Testis (tissue), 2 donors: ENCODE measurements at regions not wholly inside any gene's neighbourhood (a gene's known extent, or its start where the extent isn't known, plus 50 kb on each side); places are given as distances from the start of the nearest gene placed in this dataset.

Source experiments
- DNase-seq: peaks from one replicate; pipeline ENCODE4 v3.0.0-alpha.2; 2019
- H3K27ac ChIP-seq, 2 donors: fragments of 200-600 bp; sonication (generic); one replicate each; pipeline ENCODE4 v1.5.1; 2019
- H3K27me3 ChIP-seq: fragments of 200-600 bp; sonication (generic); one replicate; pipeline ENCODE4 v1.5.1; 2019
- H3K36me3 ChIP-seq: fragments of 200-600 bp; sonication (generic); one replicate; pipeline ENCODE4 v1.5.1; 2017; ENCODE audit warnings: low read depth; ENCODE audit errors: missing control alignments
- H3K4me1 ChIP-seq: fragments of 200-600 bp; sonication (generic); one replicate; pipeline ENCODE4 v1.5.1; 2019
- H3K4me3 ChIP-seq, 2 donors: fragments of 200-600 bp; sonication (generic); one replicate each; pipeline ENCODE4 v1.5.1; 2017 to 2019
- H3K9me3 ChIP-seq: fragments of 200-600 bp; sonication (generic); one replicate; pipeline ENCODE4 v1.5.1; 2017
- CTCF ChIP-seq, 3 experiments: fragments of 450-650 bp in 2 of 3; fragments of 200-600 bp in 1 of 3; sonication (generic) in 1 of 3; IDR thresholded peaks; one replicate each; pipeline ENCODE4 v1.5.1; 2016 to 2019; ENCODE audit warnings: antibody characterized with exemption in 3 of 3, mild to moderate bottlenecking in 2 of 3, moderate library complexity in 1 of 3
- POLR2A ChIP-seq: fragments of 450-650 bp; IDR thresholded peaks from one replicate; pipeline ENCODE4 v1.6.1; 2017; ENCODE audit warnings: antibody characterized with exemption, mild to moderate bottlenecking, moderate library complexity
- WGBS, 2 donors: methylation state at CpG; one replicate each; pipeline ENCODE4 v1.1.5; 2018; 5-methylcytosine and 5-hydroxymethylcytosine counted together
- intact Hi-C: fragments of 100-400 bp; cut with DNase I; formaldehyde crosslinking; loops from one replicate; pipeline ENCODE4 v1.15.1; 2023; ENCODE audit warnings: low total_unique reads

GRCh38 chr10:8332730-8333111, 278.2 kb downstream of the GATA3 start:
- Histone ChIP-seq H3K4me1 (peaks cover 6% of the 10 kb centered on the region), H3K36me3 (no peaks in the 10 kb centered on the region), H3K27ac (no peak overlapping the region), H3K4me3 (peak overlapping the region in 1 of 2 donors; percentile 9), H3K27me3 (no peaks in the 10 kb centered on the region), H3K9me3 (no peaks in the 10 kb centered on the region)
- DNase-seq: no peak
- 7% methylated on average over 6 of the region's 6 CpGs for WGBS, 2 donors
- intact Hi-C loops: no loop called here
- TF ChIP-seq POLR2A (no peak), CTCF (IDR thresholded peaks at IDR 0.05) (no peak)

- no peak overlapping the region for H3K27ac ChIP-seq
- no peaks in the 10 kb centered on the region for H3K27me3 ChIP-seq
- H3K36me3 ChIP-seq: no peaks in the 10 kb centered on the region
- 78 to 87% methylated on average over 7 of the region's 7 CpGs for WGBS, 2 donors
- H3K9me3 ChIP-seq: no peaks in the 10 kb centered on the region
- peaks cover 6% of the 10 kb centered on the region for H3K4me1 ChIP-seq
- TF ChIP-seq POLR2A (no peak), CTCF (IDR thresholded peaks at IDR 0.05) (no peak)
- intact Hi-C loops: no loop called here
- no peak overlapping the region for H3K4me3 ChIP-seq
- DNase-seq: no peak
These were observed 280.1 kb downstream of the GATA3 start for GRCh38 chr10:8334631-8335030.

- Histone ChIP-seq H3K9me3 (no peaks in the 10 kb centered on the region), H3K27ac (no peak overlapping the region), H3K4me3 (no peak overlapping the region), H3K4me1 (peaks cover 6% of the 10 kb centered on the region), H3K27me3 (no peaks in the 10 kb centered on the region), H3K36me3 (no peaks in the 10 kb centered on the region)
- no peak for DNase-seq
- no peak for TF ChIP-seq CTCF (IDR thresholded peaks at IDR 0.05)
- TF ChIP-seq POLR2A: no peak
- intact Hi-C loops: no loop called here
- WGBS, 2 donors: 53 to 58% methylated on average over 19 of the region's 19 CpGs
These were observed 282.3 kb downstream of the GATA3 start for GRCh38 chr10:8336629-8337331.

- H3K4me1 ChIP-seq: peaks cover 3% of the 10 kb centered on the region
- TF ChIP-seq POLR2A (no peak), CTCF (IDR thresholded peaks at IDR 0.05) (no peak)
- no peak for DNase-seq
- no peak overlapping the region for H3K4me3 ChIP-seq
- H3K36me3 ChIP-seq: no peaks in the 10 kb centered on the region
- intact Hi-C loops: no loop called here
- WGBS, 2 donors: 36 to 52% methylated on average over 5 of the region's 5 CpGs
- H3K9me3 ChIP-seq: no peaks in the 10 kb centered on the region
- H3K27me3 ChIP-seq: no peaks in the 10 kb centered on the region
- no peak overlapping the region for H3K27ac ChIP-seq
These were observed 282.8 kb downstream of the GATA3 start for GRCh38 chr10:8337332-8337651.

- Histone ChIP-seq H3K4me1 (no peaks in the 10 kb centered on the region), H3K9me3 (no peaks in the 10 kb centered on the region), H3K27ac (no peak overlapping the region), H3K4me3 (no peak overlapping the region), H3K36me3 (no peaks in the 10 kb centered on the region), H3K27me3 (no peaks in the 10 kb centered on the region)
- no peak for TF ChIP-seq POLR2A
- WGBS, 2 donors: 84% methylated on average over 4 of the region's 4 CpGs
- intact Hi-C loops: no loop called here
- DNase-seq: no peak
These were observed 283.8 kb downstream of the GATA3 start for GRCh38 chr10:8338177-8338766.
